Spleen (tissue), 11 donors: ENCODE measurements at regions not wholly inside any gene's neighbourhood (a gene's known extent, or its start where the extent isn't known, plus 50 kb on each side); places are given as distances from the start of the nearest gene placed in this dataset.

ENCODE experiments used
- DNase-seq: peaks from one replicate; pipeline ENCODE4 v3.0.0-alpha.2; 2020
- H3K27ac ChIP-seq, 8 donors: fragments of 200-600 bp; sonication (generic) in 7 of 8; 1 replicate in 4 of 8; 2 replicates in 4 of 8; pipeline versions ENCODE4 v1.5.0 to v1.8.0; 2016 to 2021; ENCODE audit warnings: inconsistent platforms in 4 of 8, mild to moderate bottlenecking in 4 of 8, moderate library complexity in 1 of 8
- H3K27me3 ChIP-seq, 7 donors: fragments of 200-600 bp; sonication (generic) in 6 of 7; replicated peaks in 1 of 7; 1 replicate in 4 of 7; 2 replicates in 3 of 7; pipeline versions ENCODE4 v1.5.0 to v1.8.0; 2016 to 2021; ENCODE audit warnings: inconsistent platforms in 3 of 7, mild to moderate bottlenecking in 1 of 7
- H3K36me3 ChIP-seq, 6 donors: fragments of 200-600 bp; sonication (generic) in 5 of 6; 1 replicate in 4 of 6; 2 replicates in 2 of 6; pipeline versions ENCODE4 v1.5.0 to v1.8.0; 2016 to 2021; ENCODE audit warnings: inconsistent platforms in 2 of 6
- H3K4me1 ChIP-seq, 6 donors: fragments of 200-600 bp; sonication (generic) in 5 of 6; 1 replicate in 3 of 6; 2 replicates in 3 of 6; pipeline versions ENCODE4 v1.5.0 to v1.8.0; 2016 to 2021; ENCODE audit warnings: inconsistent platforms in 3 of 6
- H3K4me3 ChIP-seq, 8 donors: fragments of 200-600 bp; sonication (generic) in 7 of 8; 1 replicate in 4 of 8; 2 replicates in 4 of 8; pipeline versions ENCODE4 v1.5.0 to v1.8.0; 2016 to 2021; ENCODE audit warnings: inconsistent platforms in 4 of 8, mild to moderate bottlenecking in 4 of 8, moderate library complexity in 2 of 8
- H3K9me3 ChIP-seq, 8 donors: fragments of 200-600 bp; sonication (generic) in 7 of 8; 1 replicate in 4 of 8; 2 replicates in 4 of 8; pipeline versions ENCODE4 v1.5.0 to v1.8.0; 2016 to 2021; ENCODE audit warnings: inconsistent platforms in 4 of 8
- CTCF ChIP-seq, 11 experiments: fragments of 200-600 bp in 7 of 11; fragments of 450-650 bp in 4 of 11; sonication (generic) in 4 of 11; IDR thresholded peaks in 8 of 11; conservative IDR thresholded peaks in 3 of 11; 1 replicate in 7 of 11; 2 replicates in 4 of 11; pipeline versions ENCODE4 v1.4.0 to v1.8.0; 2016 to 2021; ENCODE audit warnings: antibody characterized with exemption in 11 of 11, inconsistent platforms in 4 of 11, mild to moderate bottlenecking in 1 of 11
- POLR2A ChIP-seq, 3 donors: fragments of 450-650 bp; IDR thresholded peaks; one replicate each; pipeline ENCODE4 v1.5.1; 2017; ENCODE audit warnings: antibody characterized with exemption in 3 of 3, mild to moderate bottlenecking in 1 of 3
- POLR2AphosphoS5 ChIP-seq, 3 donors: sonication (generic); formaldehyde crosslinking; IDR thresholded peaks; one replicate each; pipeline ENCODE4 v1.5.1; 2017; ENCODE audit warnings: antibody characterized with exemption in 3 of 3
- WGBS, 5 donors: extraction: QIAGEN DNeasy Blood & Tissue Kit in 3 of 5; methylation state at CpG; one replicate each; pipeline versions ENCODE4 v1.1.5 to v1.1.7; 2013 to 2018; 5-methylcytosine and 5-hydroxymethylcytosine counted together
- intact Hi-C: fragments of 100-400 bp; cut with DNase I; formaldehyde crosslinking; loops from one replicate; pipeline ENCODE4 v1.15.0; 2023; ENCODE audit warnings: low total_unique reads
- donor health status: healthy with polysubstance abuse.
- donor health status: DM: no; HTN: no; CAD: no; lungs with moderate emphysema.
- donor health status: DM: no; HTN: no; CAD: no.
- donor health status: Bipolar disorder and iron deficiency.
- donor health status: healthy.
- donor health status: DM: no; HTN: no; CAD: no.
- donor health status: DM: yes; HTN: yes; CAD: no.

DNA sequence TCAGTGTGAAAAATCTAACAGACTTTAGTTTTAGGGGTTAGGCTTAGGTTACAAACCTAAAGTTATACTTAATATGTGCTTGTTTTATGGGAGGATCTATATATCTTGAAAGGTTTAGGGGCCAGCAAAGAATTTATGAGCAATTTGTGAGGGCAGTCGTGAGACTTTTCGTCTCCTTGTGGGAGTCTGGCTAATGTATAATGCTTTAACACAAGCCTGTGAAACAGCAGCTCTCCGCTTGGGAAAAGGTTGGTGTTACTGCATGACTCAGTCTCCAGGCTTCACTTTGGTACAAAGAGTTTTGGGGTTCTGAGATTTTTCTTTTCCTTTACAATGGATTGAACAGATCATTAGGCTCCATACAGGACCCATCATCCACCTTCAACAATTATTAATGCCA is 79.0 kb upstream of the MFGE8 start:
- Histone ChIP-seq H3K4me1 (no peaks in the 10 kb centered on the region), H3K27me3 (peaks cover 0 to 31% (median 0%) of the 10 kb centered on the region in 7 donors), H3K9me3 (no peaks in the 10 kb centered on the region), H3K4me3 (no peak overlapping the region), H3K36me3 (no peaks in the 10 kb centered on the region), H3K27ac (no peak overlapping the region)
- 88 to 97% (median 95%) methylated on average over 3 of the region's 3 CpGs for WGBS, 5 donors
- DNase-seq = no peak
- intact Hi-C loops = no loop called here
- TF ChIP-seq POLR2A (IDR thresholded peaks at IDR 0.05) = no peak
- TF ChIP-seq POLR2AphosphoS5 (IDR thresholded peaks at IDR 0.05) = no peak
- TF ChIP-seq CTCF (IDR thresholded peaks at IDR 0.05 in 8 of 11, conservative IDR thresholded peaks at IDR 0.05 in 3 of 11) = no peak

DNA sequence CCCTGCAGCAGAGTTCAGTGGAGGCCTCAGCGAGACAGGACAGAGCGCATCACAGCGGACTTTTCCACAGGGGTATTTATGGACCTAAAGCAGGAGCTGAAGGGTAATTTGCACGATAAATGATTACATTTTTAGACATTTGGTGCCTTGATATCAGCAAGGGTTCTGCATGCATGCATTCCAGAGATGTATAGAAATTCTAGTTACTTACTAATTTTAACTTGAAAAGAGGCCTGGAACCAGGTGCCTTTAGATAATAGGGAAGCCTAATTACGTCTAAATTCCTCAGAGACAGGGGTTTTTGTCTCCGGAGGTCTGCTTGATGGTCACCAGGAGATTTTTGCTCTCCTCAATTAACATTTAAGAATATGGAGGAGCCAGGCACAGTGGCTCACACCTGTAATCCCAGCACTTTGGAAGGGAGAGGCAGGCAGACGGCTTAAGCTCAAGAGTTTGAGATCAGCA is 79.8 kb upstream of the MFGE8 start:
- intact Hi-C loops = no loop called here
- H3K4me1 ChIP-seq = no peaks in the 10 kb centered on the region
- no peak overlapping the region for H3K4me3 ChIP-seq
- peaks cover 0 to 31% (median 0%) of the 10 kb centered on the region in 7 donors for H3K27me3 ChIP-seq
- 75 to 89% (median 86%) methylated on average over 7 of the region's 7 CpGs for WGBS, 5 donors
- TF ChIP-seq CTCF (IDR thresholded peaks at IDR 0.05 in 8 of 11, conservative IDR thresholded peaks at IDR 0.05 in 3 of 11) (no peak), POLR2A (IDR thresholded peaks at IDR 0.05) (no peak), POLR2AphosphoS5 (IDR thresholded peaks at IDR 0.05) (no peak)
- no peak overlapping the region for H3K27ac ChIP-seq
- H3K9me3 ChIP-seq = no peaks in the 10 kb centered on the region
- no peak for DNase-seq
- H3K36me3 ChIP-seq = no peaks in the 10 kb centered on the region

- Histone ChIP-seq H3K27ac (no peak overlapping the region), H3K27me3 (peaks cover 0 to 24% (median 0%) of the 10 kb centered on the region in 7 donors), H3K36me3 (no peaks in the 10 kb centered on the region), H3K4me3 (no peak overlapping the region), H3K4me1 (no peaks in the 10 kb centered on the region), H3K9me3 (no peaks in the 10 kb centered on the region)
- TF ChIP-seq CTCF (IDR thresholded peaks at IDR 0.05 in 8 of 11, conservative IDR thresholded peaks at IDR 0.05 in 3 of 11) (no peak), POLR2A (IDR thresholded peaks at IDR 0.05) (no peak), POLR2AphosphoS5 (IDR thresholded peaks at IDR 0.05) (no peak)
- DNase-seq = no peak
- intact Hi-C loops = no loop called here
- WGBS, 5 donors = 75 to 92% (median 89%) methylated on average over 5 of the region's 5 CpGs
These were observed 80.5 kb upstream of the MFGE8 start for GRCh38 chr15:88993662-88994061.

GRCh38 chr15:88994286-88994685 is 81.1 kb upstream of the MFGE8 start:
- Histone ChIP-seq H3K4me3 (no peak overlapping the region), H3K9me3 (no peaks in the 10 kb centered on the region), H3K27ac (no peak overlapping the region), H3K36me3 (no peaks in the 10 kb centered on the region), H3K27me3 (peaks cover 0 to 24% (median 0%) of the 10 kb centered on the region in 7 donors), H3K4me1 (no peaks in the 10 kb centered on the region)
- TF ChIP-seq POLR2A (IDR thresholded peaks at IDR 0.05) = no peak
- TF ChIP-seq POLR2AphosphoS5 (IDR thresholded peaks at IDR 0.05) = no peak
- no peak for TF ChIP-seq CTCF (IDR thresholded peaks at IDR 0.05 in 8 of 11, conservative IDR thresholded peaks at IDR 0.05 in 3 of 11)
- 87 to 92% (median 91%) methylated on average over 1 of the region's 1 CpG for WGBS, 5 donors
- DNase-seq = no peak
- intact Hi-C loops = no loop called here
